ENCODE measurements at regions not wholly inside any gene's neighbourhood (a gene's known extent, or its start where the extent isn't known, plus 50 kb on each side); places are given as distances from the start of the nearest gene placed in this dataset.

GRCh38 chr17:71727292-71727691, 393.5 kb upstream of the SOX9 start:
- TF ChIP-seq, protein P1, sequence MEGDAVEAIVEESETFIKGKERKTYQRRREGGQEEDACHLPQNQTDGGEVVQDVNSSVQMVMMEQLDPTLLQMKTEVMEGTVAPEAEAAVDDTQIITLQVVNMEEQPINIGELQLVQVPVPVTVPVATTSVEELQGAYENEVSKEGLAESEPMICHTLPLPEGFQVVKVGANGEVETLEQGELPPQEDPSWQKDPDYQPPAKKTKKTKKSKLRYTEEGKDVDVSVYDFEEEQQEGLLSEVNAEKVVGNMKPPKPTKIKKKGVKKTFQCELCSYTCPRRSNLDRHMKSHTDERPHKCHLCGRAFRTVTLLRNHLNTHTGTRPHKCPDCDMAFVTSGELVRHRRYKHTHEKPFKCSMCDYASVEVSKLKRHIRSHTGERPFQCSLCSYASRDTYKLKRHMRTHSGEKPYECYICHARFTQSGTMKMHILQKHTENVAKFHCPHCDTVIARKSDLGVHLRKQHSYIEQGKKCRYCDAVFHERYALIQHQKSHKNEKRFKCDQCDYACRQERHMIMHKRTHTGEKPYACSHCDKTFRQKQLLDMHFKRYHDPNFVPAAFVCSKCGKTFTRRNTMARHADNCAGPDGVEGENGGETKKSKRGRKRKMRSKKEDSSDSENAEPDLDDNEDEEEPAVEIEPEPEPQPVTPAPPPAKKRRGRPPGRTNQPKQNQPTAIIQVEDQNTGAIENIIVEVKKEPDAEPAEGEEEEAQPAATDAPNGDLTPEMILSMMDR (IDR thresholded peaks at IDR 0.05) = no peak
- TF ChIP-seq POLR2AphosphoS5 (IDR thresholded peaks at IDR 0.05) = no peak
- no peak for TF ChIP-seq POLR2A (IDR thresholded peaks at IDR 0.05; ENCODE audit: low read depth)
- no peak for TF ChIP-seq EP300 (IDR thresholded peaks at IDR 0.05)
